HG02943 (cell line): ENCODE measurements at regions not wholly inside any gene's neighbourhood (a gene's known extent, or its start where the extent isn't known, plus 50 kb on each side); places are given as distances from the start of the nearest gene placed in this dataset.

Experiments
- ATAC-seq: cut with Tn5 transposase; IDR thresholded peaks from one replicate; pipeline ENCODE4 v1.9.1; 2021; ENCODE audit warnings: mild to moderate bottlenecking, low read depth, moderate library complexity; ENCODE audit not compliant: unreplicated experiment

DNA sequence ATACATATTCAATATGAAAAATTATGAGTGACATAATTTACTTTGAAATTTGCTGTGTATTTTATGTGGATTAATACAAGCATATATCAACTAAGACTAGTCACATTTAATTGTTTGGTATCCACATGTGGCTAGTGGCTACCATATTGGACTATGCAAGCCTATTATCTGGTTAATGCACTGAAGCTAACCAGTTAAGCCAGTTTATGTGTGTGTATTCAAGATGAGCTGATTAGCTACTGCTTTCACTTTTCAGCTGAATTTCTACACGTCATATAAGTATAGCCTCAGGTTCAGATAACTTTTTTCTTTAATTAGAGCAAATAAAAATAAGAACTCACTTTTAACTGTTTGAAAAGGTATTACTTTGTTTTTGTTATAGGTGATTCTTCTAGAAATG is 903.7 kb downstream of the TFAP2A start:
- no peak for ATAC-seq

DNA sequence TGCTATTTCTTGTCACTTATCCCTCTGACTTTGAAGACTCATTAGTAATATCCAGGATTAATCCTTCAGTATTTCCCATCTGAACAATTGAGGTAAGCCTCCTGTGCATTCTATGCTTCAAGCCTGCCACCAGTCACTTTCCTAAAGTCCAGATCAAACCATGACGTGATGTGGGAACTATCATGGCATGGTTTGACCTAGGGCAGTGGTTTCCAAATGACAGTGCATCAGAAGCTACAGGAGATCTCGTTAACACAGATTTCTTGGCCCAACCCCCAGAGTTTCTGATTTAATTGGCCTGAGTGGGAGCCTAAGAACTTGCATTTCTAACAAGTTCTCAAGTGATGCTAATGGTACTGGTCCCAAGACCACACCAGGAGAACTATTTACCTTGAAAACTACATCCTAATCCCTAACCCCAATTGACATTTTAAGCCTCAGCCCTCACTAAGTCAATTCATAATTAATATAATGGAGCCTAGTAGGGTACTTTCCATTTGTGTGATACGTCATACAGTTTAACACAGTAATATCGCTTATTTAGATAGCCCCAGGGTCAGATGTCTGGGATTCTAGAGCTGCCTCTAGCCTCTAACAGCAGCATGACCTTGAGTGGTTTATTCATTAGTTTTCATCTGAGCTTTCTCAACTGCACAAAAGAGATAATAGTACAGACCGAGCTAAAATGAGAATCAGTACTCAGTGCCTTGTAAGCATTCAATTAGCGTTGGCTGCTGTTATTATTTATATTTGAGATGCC is 907.6 kb downstream of the TFAP2A start:
- ATAC-seq: no peak

DNA sequence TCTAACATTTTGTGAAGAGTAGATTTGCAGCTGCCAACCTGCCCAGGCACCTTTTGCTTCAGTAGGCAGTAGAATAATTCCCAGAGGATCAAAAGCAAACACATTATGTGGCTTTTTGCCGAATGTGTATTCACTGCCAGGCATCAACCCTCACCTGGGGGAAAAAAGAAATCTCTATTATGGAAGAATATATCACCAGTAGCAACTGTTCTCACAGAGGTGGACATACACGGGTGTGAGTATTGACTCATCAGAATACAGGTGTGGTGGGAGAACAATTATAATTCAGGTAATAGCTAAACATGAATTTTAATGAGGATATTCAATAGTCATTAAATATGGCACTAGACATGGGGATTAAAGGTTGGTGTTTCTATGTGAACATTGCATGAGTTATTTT is 910.7 kb downstream of the TFAP2A start:
- ATAC-seq: no peak

DNA sequence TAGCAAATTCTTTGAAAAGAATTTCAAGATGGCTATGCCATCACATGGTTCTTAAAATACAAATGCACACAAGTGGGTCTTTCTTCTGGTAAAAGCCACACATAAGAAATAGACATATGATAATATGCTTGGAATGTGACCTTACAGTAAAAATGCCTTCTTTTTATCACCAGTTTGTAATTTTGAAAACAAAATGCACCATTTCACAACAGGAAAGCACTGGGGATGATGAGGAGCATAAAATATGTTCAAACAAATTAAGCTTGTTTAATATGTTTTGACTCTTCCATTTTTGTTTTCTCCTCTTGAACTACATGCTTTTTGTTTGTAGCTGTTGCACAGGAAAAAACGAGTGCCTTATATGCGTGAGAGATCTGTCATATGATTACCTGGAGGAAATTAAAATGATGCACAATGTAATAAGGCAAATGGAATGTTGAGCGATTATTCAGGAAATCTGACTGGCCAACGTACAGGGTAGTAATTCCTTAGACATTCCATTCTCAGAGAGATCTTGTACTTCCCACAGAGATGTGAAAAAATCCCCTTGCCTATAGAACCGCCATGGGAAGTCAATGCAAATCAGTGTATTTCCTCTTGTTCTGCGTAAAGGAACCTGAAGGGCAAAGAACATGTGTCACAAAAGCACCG is 911.6 kb downstream of the TFAP2A start:
- ATAC-seq: no peak

DNA sequence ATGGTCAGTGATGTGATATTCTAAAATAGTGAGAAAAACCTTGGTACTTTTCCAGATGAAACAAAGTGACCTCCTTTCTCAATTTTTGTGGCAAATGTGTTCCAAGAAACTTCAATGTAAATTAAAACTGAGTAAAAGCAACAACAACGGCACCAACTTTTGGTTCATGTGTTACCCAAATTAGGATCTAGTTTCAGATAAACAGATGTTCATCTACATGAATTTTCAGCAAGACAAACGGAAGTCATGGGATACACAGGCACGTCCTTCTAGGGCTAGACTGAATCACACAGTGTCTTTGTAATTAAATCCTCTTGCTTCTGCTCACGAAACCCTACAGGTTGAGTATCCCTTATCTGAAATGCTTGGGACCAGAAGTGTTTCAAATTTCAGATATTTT is 915.2 kb downstream of the TFAP2A start:
- ATAC-seq: no peak

DNA sequence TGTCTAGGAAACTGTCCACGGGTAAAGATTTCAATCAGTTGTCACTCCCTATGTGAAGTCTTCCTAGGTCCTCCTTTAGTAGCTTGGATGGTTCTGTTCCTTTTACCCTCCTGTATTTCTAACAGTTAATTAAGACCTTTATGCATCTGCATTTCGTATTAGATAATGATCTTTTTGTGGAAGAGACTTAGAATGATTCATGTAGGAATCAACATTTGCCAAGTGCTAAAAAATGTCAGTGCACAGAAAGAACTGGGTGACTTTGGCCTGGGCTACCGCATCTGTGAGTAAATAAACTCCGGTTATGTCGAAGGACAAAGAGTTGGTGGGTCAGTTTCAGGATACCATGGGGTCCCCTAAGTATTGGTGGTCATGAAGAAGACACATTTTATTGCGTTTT is 918.0 kb downstream of the TFAP2A start:
- ATAC-seq: no peak

DNA sequence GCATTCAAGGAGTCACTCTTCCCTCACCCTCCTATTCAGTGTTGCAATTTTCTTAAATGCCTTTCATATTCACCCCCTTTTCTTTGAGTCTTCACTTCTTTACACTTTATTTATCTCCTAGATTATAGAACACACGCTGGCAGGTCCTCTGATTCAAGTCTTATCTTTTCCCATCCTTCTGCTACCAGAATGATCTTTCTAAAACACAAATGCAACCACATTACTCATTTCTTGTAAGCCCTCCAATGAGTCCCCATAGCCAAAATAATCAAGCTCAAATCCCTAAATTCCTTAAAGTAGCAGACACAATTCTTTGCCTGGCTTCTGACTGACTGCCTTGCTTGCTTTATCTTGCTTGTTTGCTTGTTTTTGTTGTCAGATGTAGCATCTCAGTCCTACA is 920.0 kb downstream of the TFAP2A start:
- no peak for ATAC-seq

DNA sequence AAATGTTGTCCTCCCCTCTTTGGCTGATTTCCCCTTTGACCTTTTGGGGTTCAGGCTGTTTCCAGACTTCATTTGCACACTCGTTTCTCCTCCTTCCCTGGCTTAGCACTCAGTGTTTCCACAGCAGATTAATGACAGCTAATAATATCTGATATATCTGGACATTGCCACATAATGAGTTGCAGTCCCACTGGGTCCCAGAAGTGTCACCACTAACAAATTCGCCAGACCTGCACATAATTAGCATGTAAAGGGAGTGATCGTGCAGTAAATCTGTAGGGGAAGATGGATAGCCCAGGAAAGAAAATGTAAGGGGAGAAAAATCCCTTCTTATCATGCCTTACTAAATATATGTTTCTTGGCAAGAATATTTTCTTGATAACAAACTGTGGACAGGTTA is 922.1 kb downstream of the TFAP2A start:
- no peak for ATAC-seq

DNA sequence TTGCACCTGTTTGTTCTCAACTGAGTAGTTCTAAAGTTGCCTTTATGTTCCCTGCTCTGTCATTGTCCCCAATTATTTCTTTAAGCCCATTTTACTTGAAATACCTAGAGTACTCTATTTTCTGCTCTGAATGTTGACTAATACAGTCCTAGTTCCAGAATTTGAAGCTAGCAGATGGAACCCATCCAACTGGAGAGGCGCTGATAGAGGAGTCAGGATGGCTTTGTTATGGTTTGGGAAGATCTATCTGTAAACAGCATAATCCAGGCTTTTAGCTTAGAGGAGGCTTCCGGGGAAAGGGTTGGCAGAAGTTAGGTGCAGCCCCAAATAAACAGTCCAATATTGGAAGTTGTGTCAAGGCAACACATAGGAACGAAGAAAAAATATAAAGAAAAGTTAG is 927.7 kb downstream of the TFAP2A start:
- ATAC-seq: no peak

DNA sequence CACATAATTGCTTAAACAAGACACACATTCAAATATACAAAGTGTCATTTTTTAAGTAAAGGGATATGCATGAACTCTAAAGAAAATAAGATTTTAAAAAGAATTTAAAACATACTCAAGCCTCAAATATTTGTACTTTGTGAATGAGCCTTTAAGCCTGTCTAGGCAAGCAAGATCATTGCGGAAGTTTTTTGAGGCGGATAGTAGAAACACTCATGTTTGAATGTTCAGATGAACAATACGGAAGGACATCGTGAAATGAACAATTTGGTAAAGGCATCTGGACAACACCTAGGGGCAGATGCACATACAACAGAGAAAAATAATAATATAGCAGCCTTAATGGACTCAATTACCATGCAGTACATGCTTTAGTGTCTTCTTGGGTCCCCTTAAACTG is 928.9 kb downstream of the TFAP2A start:
- no peak for ATAC-seq

DNA sequence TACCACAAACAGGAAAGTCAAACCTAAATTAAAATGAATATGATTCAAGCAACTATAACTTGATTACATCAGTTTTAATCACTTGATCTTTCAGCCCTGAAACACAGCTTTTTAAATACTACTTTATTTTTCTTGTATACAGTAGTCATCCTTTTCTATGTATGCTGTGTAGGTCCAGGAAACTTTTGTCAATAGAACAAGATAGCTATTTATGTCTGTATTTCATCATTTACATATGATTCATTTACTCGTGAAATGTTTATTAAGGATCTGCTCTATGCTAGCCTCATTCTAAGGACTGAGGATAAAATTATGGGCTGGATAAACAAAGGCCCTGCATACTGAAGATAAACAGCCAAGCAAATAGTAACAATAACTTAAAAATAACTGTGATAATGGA is 930.2 kb downstream of the TFAP2A start:
- ATAC-seq: no peak

DNA sequence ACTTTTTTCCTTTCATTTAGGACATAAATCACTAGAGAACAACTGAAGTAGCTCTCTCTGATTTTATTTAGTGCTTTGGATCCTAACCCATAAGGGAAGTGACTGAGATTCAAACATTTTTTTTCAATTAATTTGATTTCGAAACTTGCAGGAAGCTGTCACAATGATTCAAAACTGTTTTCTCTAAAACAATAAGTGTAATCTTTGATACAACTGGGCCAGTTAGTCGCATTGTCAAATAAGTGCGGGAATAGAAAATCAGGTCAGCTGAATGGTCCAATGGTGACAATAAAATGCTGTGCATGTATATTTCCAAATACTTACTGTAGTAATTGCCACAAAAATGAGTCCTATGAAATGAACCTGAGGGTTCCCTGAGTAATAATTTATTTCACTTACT is 930.8 kb downstream of the TFAP2A start:
- ATAC-seq: no peak

DNA sequence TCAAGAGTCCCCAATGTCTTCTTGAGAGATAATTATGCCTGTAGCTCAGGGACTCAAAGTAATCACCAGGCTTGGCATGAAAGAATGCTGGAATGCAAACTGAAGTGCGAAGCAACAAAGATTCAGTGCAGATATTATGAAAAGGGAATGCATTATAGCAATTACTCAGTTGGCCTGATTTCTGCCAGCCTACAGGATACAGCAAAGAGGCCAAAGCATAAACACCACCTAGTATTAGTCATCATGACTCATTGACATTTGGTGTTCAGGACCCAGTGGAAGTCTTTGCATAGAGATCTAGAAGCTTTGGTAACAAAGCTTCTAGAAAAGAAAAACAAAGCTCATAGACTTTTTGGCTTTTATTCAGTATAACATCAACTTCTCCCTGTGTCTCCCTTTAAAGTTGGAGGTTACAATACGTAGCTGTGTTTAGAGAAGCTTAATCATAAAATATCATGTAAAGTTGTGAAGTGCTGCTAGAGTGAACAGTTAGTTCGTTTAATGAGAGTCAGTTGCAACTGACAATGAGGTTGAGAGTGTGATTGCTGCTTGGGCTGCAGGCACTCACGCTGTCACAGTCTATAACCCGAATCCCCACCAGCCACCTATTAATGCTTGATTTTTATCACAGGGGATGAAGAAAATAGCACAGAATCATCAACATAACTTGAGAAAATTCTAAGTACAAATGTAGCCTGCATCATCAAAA is 932.7 kb downstream of the TFAP2A start:
- ATAC-seq: no peak

DNA sequence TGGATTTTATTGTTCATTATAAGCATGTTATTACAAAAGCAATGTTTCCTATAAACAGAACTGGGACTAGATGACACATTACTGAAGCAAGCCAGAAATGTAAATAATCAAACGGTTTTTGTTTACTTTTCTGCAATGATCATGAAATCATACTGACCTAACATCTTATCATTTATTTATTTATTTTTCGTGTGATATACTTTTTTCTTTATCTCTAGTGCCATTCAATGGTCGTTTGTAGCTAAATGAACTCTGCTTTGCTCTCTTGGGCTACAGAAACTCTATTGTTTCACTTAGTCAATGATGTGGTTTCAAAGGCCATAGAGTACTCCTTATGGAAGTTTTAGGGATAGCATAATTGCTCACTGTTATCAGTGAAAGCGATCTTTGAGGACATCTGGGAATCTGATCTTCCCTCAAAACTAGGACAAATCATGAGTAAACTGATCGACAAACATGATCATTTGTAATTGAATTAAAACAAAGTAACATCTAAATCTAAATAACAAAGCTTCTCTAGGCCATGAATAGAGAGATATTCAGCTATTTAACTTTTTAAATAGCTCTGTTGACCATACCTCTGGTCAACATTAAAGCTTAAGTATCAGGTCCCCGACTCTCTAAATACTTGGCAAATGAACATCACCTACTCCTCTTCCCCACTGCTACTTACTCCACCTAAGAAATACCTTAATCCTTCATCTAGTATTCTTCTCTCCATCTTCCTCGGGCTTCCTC is 933.4 kb downstream of the TFAP2A start:
- no peak for ATAC-seq

DNA sequence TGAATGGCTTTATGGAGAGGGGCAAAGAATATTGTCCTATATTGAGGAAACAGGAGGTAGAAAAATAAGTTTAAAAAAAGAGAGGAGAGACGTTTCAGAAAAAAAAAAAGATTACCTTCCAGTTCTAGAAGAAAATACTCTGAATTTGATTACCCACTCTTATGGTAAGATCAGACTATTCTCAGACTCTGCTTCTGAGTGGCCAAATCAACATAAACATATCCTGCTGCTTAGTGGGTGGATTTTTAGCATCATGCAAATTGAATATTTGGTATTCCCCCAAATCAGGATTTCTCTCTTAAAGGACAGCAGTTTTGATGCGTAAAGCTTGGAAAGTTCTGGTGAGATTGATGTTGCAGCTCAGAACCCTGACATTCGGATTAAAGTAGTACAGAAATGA is 946.6 kb downstream of the TFAP2A start:
- no peak for ATAC-seq

DNA sequence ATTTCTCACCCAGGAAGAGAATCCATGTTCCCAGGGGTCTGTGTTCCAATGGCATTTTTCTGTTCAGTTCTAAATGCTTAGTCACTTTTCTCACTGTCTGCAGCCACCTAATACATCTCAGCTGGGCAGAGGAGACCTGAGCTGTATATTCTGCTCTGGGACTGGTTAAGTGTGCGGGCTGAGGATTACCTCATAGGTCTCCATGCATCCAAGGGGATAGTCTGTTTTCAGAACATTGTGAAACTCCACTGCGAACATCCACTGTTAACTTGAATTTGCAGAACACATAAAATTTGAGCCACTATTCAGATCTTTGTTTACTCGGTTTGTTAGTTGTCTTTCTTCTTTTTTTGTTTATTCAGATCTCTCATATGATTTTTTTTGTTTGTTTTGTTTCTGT is 947.1 kb downstream of the TFAP2A start:
- no peak for ATAC-seq

DNA sequence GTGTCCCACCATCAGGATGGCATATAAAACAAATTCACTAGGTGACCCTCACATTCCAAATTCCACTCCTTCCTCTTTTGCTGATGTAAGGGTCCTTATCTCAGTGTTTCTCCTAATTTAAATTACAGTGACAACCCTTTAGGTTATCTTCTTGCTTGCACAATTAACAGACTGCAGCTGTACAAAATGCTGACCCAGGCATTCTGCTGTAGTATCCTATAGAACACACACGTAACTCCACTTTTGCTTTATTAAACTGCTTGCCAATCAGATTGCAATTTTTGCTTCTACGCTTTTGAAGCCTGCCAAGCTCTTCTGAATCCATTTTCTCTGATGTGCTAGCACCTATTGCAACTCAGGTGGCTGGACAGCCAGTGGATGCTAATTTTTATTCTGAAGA is 950.3 kb downstream of the TFAP2A start:
- ATAC-seq: no peak

DNA sequence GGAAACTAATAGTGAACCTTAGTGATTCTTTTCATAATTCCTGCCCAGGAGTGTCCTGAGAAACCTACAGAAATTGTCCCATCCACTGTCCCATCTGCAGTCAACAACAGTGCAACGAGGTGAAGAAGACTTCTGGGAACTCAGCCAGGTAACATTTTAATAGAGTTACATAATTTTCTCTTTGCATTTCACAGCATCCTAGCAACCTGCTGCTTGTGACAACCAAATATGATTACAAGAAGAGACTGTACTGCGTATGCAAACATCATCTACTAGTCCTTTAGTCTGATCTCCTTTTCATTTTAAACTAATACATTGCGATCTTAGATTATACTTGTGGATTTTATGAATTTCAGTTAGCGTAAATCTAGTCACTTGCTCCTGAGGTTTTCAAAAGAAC is 951.6 kb downstream of the TFAP2A start:
- ATAC-seq: no peak

DNA sequence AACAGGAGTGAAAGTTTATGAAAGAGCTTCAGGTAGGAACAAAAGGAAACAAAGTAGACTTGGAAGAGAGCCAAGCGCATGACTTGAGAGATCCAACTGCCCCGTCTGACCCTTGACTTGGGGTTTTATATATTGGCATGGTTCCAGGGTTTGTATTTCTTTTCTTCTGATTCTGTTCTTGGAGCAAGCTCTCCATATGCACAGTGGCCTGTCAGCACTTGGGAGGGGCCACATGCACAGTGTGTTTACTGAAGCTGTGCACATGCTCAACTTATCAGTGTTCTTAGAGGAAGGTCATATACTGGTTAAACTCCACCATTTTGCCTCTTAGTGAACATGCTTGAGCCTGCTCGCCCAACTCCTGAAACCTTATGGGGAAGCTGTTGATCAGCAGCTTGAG is 953.7 kb downstream of the TFAP2A start:
- ATAC-seq: no peak

DNA sequence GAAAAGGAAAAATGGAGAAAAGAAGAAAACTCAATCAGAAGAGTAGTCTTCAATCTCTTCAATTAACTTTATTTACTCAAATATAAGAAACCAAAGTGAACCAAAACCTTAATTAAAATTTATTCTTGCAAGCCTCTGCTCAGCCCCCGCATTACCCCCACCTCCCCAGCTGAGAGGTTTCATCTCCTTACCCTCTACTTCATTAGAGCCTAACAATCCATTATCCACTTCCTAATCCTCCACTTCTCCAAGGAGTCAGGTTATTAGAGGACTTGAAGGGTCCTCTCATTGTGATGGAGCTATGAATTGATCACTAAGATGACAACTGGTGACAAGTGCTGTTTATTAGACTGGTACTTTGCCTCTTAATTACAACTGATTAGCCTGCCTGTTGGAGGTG is 956.5 kb downstream of the TFAP2A start:
- ATAC-seq: no peak
